EH (cell line): ENCODE measurements at regions not wholly inside any gene's neighbourhood (a gene's known extent, or its start where the extent isn't known, plus 50 kb on each side); places are given as distances from the start of the nearest gene placed in this dataset.
"Not testable (repeated sequence)": the region's sequence is repeated elsewhere in the genome, so short reads cannot be mapped to it uniquely, and the experiment has no call there.

Experiments used
- DNase-seq: peaks from one replicate; pipeline ENCODE4 v3.0.0-alpha.2; 2015; ENCODE audit warnings: low read depth

- no peak for DNase-seq
These were observed 124.3 kb upstream of the RASGEF1B start for GRCh38 chr4:81595798-81596610.

- no peak for DNase-seq
These were observed 123.6 kb upstream of the RASGEF1B start for GRCh38 chr4:81595287-81595686.

- DNase-seq: no peak
These were observed 122.9 kb upstream of the RASGEF1B start for GRCh38 chr4:81594490-81595159.

GRCh38 chr4:81592701-81593100, 121.0 kb upstream of the RASGEF1B start:
- DNase-seq: no peak

GRCh38 chr4:81590596-81590995, 118.9 kb upstream of the RASGEF1B start:
- no peak for DNase-seq

- no peak for DNase-seq
These were observed 117.6 kb upstream of the RASGEF1B start for GRCh38 chr4:81589262-81589661.

- no peak for DNase-seq
These were observed 115.0 kb upstream of the RASGEF1B start for GRCh38 chr4:81586706-81587105.

GRCh38 chr4:81580994-81581374, 109.3 kb upstream of the RASGEF1B start:
- not testable (repeated sequence) for DNase-seq

GRCh38 chr4:81580346-81580993, 108.8 kb upstream of the RASGEF1B start:
- no peak for DNase-seq

GRCh38 chr4:81577392-81577791, 105.7 kb upstream of the RASGEF1B start:
- DNase-seq: no peak

- no peak for DNase-seq
These were observed 103.3 kb upstream of the RASGEF1B start for GRCh38 chr4:81574991-81575390.

- DNase-seq: no peak
These were observed 102.1 kb upstream of the RASGEF1B start for GRCh38 chr4:81573840-81574239.

- no peak for DNase-seq
These were observed 100.7 kb upstream of the RASGEF1B start for GRCh38 chr4:81572402-81572801.

- DNase-seq: no peak
These were observed 99.4 kb upstream of the RASGEF1B start for GRCh38 chr4:81571105-81571504.

- DNase-seq: no peak
These were observed 94.5 kb upstream of the RASGEF1B start for GRCh38 chr4:81566161-81566591.

GRCh38 chr4:81565142-81565870, 93.6 kb upstream of the RASGEF1B start:
- DNase-seq: no peak

GRCh38 chr4:81564025-81564424, 92.3 kb upstream of the RASGEF1B start:
- DNase-seq: no peak

- no peak for DNase-seq
These were observed 90.4 kb upstream of the RASGEF1B start for GRCh38 chr4:81562093-81562492.

GRCh38 chr4:81557306-81557705, 85.6 kb upstream of the RASGEF1B start:
- no peak for DNase-seq

- DNase-seq: no peak
These were observed 83.8 kb upstream of the RASGEF1B start for GRCh38 chr4:81555489-81555888.

GRCh38 chr4:81552086-81552485, 80.4 kb upstream of the RASGEF1B start:
- DNase-seq: no peak

- DNase-seq: no peak
These were observed 78.7 kb upstream of the RASGEF1B start for GRCh38 chr4:81550388-81550859.
